Stimulated activated CD8-positive, alpha-beta memory T cell treated with anti-CD3 and anti-CD28 coated beads, Interleukin-12 subunit alpha, Interleukin-12 subunit beta, amount 100 ng/mL, for 1 hour (primary cell): ENCODE measurements at regions not wholly inside any gene's neighbourhood (a gene's known extent, or its start where the extent isn't known, plus 50 kb on each side); places are given as distances from the start of the nearest gene placed in this dataset.
"Not testable (repeated sequence)": the region's sequence is repeated elsewhere in the genome, so short reads cannot be mapped to it uniquely, and the experiment has no call there.

Experiments
- DNase-seq: peaks from one replicate; pipeline ENCODE4 v3.0.0-alpha.2; 2020; ENCODE audit warnings: low read depth

DNA sequence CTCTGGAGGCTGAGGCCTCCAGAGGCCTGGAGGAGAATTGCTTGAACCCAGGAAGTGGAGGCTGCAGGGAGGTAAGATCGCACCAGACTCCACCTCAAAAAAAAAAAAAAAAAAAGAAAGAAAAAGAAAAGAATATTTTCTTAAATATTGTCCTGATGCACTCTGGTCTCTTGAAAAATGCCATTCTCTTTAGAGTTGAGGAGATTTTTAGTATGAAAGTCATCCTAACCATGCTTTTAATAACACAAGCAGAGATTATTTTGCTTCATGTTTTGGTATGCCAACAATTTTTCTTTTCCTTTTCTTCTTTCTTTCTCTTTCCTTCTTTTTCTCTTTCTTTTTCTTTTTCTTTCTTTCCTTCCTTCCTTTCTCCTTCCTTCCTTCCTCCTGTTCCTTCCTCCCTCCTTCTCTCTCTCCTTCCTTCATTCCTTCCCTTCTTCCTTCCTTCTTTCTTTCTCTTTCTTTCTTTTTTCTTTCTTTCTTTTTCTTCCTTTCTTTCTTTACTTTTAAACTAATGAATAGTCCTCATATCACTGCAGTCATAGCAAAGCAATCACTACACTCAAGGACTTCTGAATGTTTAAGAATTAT is 116.9 kb upstream of the CCNH start:
- DNase-seq, result no peak

DNA sequence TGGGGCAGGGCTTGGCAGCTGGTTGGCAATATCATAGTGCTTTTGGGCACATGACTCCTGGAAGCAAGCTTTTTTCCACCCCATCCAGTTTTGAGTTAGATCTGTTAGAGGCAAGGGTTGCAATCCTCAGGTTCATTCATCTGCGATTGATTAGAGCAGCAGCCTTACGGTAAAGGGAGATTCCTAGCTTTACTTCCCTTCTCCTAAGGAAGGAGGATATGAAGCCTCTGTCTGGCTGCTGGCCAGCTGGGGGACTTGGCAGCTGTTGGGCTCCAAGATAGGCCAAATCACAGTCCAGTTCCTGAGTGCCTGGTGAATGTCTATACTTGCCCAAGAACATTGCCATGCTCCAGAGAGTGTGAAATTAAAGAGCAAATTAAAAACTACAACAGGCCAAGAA is 113.4 kb upstream of the CCNH start:
- DNase-seq, result no peak

DNA sequence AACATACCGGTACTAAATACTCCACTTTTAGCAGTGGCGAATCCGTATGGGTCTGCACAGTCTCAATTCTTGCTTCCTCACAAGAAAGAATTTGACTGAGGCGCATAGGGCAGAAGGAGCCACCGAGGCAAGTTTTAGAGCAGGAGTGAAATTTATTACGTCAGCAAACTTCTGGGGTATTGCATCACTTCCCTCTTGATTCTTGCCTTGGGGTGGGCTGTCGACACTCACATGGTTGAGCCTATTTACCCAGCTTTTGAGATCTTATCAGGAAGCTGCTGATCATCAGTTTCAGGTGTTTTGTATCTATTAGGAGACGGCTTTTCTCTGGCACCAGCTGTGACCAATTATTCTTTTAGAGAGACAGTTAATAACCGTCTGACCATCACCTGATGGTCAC is 111.5 kb upstream of the CCNH start:
- no peak for DNase-seq

DNA sequence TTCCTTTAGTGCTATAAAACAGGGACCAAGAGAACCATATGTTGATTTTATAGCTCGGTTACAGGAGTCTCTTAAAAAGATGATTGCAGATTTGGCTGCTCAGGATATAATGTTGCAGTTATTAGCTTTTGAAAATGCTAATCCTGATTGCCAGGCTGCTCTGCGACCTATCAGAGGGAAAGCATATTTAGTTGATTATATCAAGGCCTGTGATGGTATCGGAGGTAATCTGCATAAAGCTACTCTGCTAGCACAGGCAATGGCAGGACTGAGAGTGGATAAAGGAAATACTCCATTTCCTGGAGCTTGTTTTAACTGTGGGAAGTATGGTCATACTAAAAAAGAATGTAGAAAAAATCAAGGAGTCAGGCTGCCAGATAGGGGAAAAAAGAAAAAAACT is 99.0 kb upstream of the CCNH start:
- not testable (repeated sequence) for DNase-seq

DNA sequence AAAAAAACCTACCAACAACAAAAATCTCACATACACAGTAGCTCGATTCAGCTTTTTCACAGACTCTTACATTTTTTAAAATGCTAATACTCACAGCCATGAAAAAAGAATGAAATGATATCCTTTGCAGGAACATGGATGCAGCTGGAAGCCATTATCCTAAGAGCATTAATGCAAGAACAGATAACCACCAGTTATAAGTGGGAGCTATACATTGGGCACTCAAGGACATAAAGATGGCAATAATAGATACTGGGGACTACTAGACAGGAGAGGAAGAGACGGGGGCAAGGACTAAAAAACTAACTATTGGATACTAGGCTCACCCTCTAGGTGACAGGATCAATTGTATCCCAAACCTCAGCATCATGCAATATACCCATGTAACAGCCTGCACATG is 90.3 kb upstream of the CCNH start:
- no peak for DNase-seq

DNA sequence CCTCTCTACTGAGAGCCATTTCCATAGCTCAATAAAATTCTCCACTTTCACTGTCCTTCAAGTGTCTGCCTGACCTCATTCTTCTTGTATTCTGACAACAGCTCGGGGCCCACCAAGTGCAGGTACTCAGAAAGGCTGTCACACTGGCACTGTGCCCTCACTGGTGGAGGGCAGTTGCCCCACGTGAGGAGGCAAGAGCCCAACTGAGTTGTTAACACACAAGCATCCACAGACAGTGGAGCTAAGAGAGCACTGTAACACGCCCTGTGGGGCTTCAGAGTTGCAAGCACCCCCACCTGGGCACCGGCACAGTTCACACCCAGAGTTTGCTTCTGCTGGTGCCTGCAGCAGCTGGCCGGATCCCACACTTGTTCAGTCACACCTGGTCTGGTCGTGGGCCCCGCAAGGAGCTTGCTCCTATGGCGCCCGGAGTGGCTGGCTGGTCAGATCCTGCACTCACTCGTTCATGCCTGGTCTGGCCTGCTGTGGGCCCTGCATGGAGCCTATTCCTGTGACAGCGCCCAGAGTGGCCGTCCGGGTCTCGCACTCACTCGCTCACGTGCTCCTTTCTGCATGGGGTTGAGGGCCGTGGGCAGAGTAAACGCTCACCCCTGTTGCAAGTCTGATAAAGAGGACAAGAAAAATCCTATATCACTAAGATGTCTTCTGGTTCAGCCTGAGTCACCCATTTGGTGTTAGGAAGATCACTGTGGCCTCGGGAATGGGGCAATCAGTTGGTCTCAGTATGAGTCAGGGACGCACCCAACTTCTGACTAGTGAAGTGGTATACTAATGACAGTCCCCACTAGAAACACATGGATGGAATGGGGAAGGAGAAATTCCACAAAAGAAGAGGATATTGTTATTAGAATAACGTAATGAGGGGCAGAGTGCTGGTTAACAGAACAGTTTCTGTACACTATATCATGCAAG is 87.0 kb upstream of the CCNH start:
- DNase-seq, result no peak
